ENCODE measurements at regions not wholly inside any gene's neighbourhood (a gene's known extent, or its start where the extent isn't known, plus 50 kb on each side); places are given as distances from the start of the nearest gene placed in this dataset.

- H3K9me3 ChIP-seq (ENCODE audit: low read length), result no peaks in the 10 kb centered on the region
- H3K36me3 ChIP-seq (replicated peaks in 1 of 2; ENCODE audit: control insufficient read depth in 1 of 2, insufficient read depth in 2 of 2, low read length in 2 of 2), result no peaks in the 10 kb centered on the region
- no peak overlapping the region for H3K4me2 ChIP-seq (ENCODE audit: low read depth, low read length)
- no peaks in the 10 kb centered on the region for H3K4me1 ChIP-seq (ENCODE audit: insufficient read depth, low read length)
- TF ChIP-seq ZBTB20 (CRISPR knock-in tag; IDR thresholded peaks at IDR 0.05; ENCODE audit: borderline replicate concordance, low read depth), result no peak
- TF ChIP-seq NFATC3 (CRISPR knock-in tag; IDR thresholded peaks at IDR 0.05), result no peak
- TF ChIP-seq XBP1 (CRISPR knock-in tag; IDR thresholded peaks at IDR 0.05), result no peak
- TF ChIP-seq PAXIP1 (CRISPR knock-in tag; conservative IDR thresholded peaks at IDR 0.05), result no peak
- TF ChIP-seq PHF8 (CRISPR knock-in tag; IDR thresholded peaks at IDR 0.05), result no peak
- TF ChIP-seq EED (CRISPR knock-in tag; IDR thresholded peaks at IDR 0.05), result no peak
- TF ChIP-seq EP300 (IDR thresholded peaks at IDR 0.05; ENCODE audit: low read depth in 2 of 2, low read length in 2 of 2), result no peak
- TF ChIP-seq EP300 (CRISPR knock-in tag; IDR thresholded peaks at IDR 0.05; ENCODE audit: borderline replicate concordance), result no peak
- no peak for TF ChIP-seq ZNF414 (CRISPR knock-in tag; IDR thresholded peaks at IDR 0.05)
- TF ChIP-seq NFE2 (CRISPR knock-in tag; IDR thresholded peaks at IDR 0.05), result no peak
- TF ChIP-seq ZNF792 (CRISPR knock-in tag; IDR thresholded peaks at IDR 0.05), result no peak
- no peak for TF ChIP-seq CREBL2 (CRISPR knock-in tag; IDR thresholded peaks at IDR 0.05; ENCODE audit: borderline replicate concordance)
- no peak for TF ChIP-seq AKAP8 (CRISPR knock-in tag; IDR thresholded peaks at IDR 0.05)
- no peak for TF ChIP-seq ZNF770 (CRISPR knock-in tag; IDR thresholded peaks at IDR 0.05)
- no peak for TF ChIP-seq LCORL (IDR thresholded peaks at IDR 0.05)
- no peak for TF ChIP-seq LCORL (CRISPR knock-in tag; IDR thresholded peaks at IDR 0.05)
- no peak for FAIRE-seq
- in situ Hi-C loops (cut with HindIII; ENCODE audit: extremely low pct_ligation_motif_present, low pct_unique_long_range_greater_than_20kb), result no loop called here
- no peak overlapping the region for H3K27ac ChIP-seq (ENCODE audit: extremely low read length, insufficient read depth, low read length)
- no peaks in the 10 kb centered on the region for H3K79me2 ChIP-seq (ENCODE audit: insufficient read depth, low read length)
- ChIA-PET CTCF (ENCODE audit: low intra/inter-chr PET ratio, low total read pairs) (no interaction called here), POLR2A (no interaction called here)
- H4K20me1 ChIP-seq (ENCODE audit: insufficient read depth, low read length), result no peaks in the 10 kb centered on the region
- no peaks in the 10 kb centered on the region for H3K27me3 ChIP-seq (ENCODE audit: control insufficient read depth in 1 of 2, insufficient read depth in 2 of 2, low read length in 2 of 2)
- no peak for DNase-seq (ENCODE audit: low spot score)
- WGBS (ENCODE audit: low lambda C conversion rate), result 23% methylated on average over 2 of the region's 2 CpGs
- no peak overlapping the region for H2AFZ ChIP-seq (ENCODE audit: low read length)
- no peak for ATAC-seq
- H3K9ac ChIP-seq (ENCODE audit: insufficient read depth, low read depth, low read length), result no peak overlapping the region
- H3K4me3 ChIP-seq (replicated peaks in 1 of 3; ENCODE audit: insufficient read depth in 1 of 3, low read depth in 2 of 3, low read length in 3 of 3), result no peak overlapping the region
- intact Hi-C loops (cut with micrococcal nuclease; ENCODE audit: unreplicated experiment), result no loop called here
- BruUV-seq (replicated peaks), result no TSS peak
Measured at GRCh38 chr2:204272610-204273287, 272.5 kb upstream of the PARD3B start.
